GM04504 (cell line): ENCODE measurements at regions not wholly inside any gene's neighbourhood (a gene's known extent, or its start where the extent isn't known, plus 50 kb on each side); places are given as distances from the start of the nearest gene placed in this dataset.
"Not testable (repeated sequence)": the region's sequence is repeated elsewhere in the genome, so short reads cannot be mapped to it uniquely, and the experiment has no call there.

Source experiments
- DNase-seq: peaks from one replicate; pipeline ENCODE4 v3.0.0-alpha.2; 2012; ENCODE audit warnings: low read depth

DNA sequence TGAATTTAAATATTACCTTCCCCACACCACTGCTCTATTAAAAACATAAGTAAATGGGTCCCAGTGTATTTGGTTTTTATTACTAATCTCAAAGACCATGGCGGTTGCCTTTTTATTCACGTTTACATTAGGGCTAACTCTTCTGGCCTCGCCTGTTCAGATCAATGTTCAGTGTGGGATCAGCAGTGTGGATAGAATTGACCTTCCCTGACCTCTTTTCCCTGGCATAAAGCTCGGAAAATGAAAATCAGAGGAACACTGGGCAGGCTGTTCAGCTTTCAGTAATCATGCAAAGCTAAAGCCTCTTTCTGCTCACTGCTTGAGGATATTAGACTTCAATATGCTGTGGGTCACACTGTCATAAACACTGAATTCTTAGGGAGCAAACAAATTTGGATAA, 422.6 kb upstream of the ONECUT1 start:
- no peak for DNase-seq

GRCh38 chr15:53210653-53211052, 420.5 kb upstream of the ONECUT1 start:
- no peak for DNase-seq

GRCh38 chr15:53209396-53210042, 419.4 kb upstream of the ONECUT1 start:
- no peak for DNase-seq

DNA sequence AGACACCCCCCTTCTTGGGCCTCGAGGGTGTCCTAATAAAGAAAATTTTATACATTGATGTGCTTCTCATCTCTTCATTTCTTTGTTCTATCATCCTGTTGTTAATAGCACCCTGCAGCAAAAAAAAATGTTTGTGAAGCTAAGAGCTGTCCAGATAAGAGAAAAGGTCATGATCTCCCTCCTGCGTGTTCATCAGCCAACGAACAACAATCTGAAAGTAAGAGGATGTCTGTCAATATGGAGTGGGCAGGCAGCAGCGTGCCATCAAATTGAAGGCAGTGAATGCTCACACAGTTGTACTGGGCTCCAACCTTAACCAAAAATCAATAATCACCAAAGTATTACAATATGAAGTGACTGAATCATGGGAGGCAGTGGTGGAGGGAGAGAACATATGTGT, 418.6 kb upstream of the ONECUT1 start:
- no peak for DNase-seq

- no peak for DNase-seq
Measured at GRCh38 chr15:53203454-53203853, 413.3 kb upstream of the ONECUT1 start.

GRCh38 chr15:53202876-53203275, 412.7 kb upstream of the ONECUT1 start:
- DNase-seq = no peak

GRCh38 chr15:53197426-53197839, 407.3 kb upstream of the ONECUT1 start:
- DNase-seq = peak; percentile 0

DNA sequence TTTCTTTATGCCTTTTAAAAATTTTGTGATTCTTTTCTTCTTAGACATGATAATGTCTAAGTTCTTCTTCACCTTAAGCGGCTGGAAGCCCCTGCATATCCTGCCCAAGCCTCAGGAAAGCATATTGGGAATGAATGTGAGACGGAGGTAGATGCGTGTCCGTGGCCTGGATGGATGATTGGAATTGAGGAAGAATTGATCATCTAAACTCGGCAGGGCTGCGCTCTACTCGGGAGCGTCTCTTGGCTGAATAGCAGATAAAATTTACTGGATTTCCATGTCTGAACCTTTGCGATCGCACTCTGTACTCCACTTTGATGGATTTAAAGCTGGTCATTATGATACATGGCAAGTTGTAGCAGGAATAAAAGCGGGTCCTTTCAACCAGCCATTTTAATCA, 406.7 kb upstream of the ONECUT1 start:
- DNase-seq = no peak

DNA sequence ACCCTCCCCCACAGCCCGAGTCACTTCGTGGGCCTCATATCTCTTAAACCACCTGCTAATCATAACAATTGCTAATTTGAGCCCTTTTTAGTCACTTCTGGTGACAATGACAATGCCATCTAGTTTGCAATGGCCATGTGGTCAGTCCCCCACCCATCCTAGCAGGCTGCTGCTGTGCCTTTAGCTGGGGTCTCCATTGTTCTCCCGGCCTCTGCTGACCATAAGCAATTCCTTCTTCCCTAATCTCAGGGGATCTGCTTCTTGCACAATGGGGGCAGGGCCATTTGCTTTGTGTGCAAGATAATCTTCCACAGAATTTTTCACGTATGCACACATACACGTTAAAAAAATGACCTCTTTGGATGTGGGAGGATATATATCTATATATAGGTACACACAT, 406.1 kb upstream of the ONECUT1 start:
- no peak for DNase-seq

- no peak for DNase-seq
Measured at GRCh38 chr15:53193149-53193548, 403.0 kb upstream of the ONECUT1 start.

- DNase-seq = no peak
Measured at GRCh38 chr15:53189860-53190259, 399.7 kb upstream of the ONECUT1 start.

DNA sequence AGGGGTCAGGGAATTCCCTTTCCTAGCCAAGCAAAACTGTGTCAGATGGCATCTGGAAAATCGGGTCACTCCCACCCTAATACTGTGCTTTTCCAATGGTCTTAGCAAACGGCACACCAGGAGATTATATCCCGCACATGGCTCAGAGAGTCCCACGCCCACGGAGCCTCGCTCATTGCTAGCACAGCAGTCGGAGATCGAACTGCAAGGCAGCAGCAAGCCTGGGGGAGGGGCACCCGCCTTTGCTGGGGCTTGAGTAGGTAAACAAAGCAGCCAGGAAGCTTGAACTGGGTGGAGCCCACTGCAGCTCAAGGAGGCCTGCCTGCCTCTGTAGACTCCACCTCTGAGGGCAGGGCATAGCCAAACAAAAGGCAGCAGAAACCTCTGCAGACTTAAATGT, 393.3 kb upstream of the ONECUT1 start:
- not testable (repeated sequence) for DNase-seq

GRCh38 chr15:53171571-53171970, 381.4 kb upstream of the ONECUT1 start:
- no peak for DNase-seq

- DNase-seq = no peak
Measured at GRCh38 chr15:53166684-53167201, 376.6 kb upstream of the ONECUT1 start.

DNA sequence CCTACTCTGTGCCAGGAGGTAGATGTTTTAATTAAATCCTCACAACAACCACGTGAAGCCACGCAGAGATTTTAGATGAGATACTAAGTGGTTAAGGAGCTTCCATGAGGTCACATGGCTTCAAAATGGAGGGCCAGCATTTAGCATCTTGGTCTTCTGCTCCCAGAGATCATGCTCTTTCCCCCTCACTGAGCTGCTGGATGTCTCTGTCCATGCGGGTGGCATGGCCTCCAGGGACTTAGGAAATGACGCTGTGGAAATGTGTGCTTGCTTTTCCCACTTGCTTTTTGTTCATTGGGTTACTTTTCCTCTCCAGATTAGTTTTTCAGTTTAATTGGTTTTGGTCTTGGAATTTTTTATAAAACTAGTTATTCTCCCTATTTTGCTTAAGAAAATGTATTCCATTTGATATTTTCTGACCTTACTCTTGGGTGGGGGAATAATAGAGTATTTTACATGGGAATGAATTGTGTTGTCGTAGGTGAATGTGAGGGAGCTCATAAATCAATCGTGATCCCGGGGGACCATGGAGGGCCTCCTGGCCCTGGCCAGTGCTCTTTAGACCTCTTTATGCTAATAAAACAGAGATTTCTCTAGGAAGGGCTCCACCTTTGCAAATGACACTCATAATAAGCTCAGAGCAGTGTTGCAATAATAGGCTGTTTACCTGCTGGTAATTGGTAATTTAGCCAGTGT, 376.0 kb upstream of the ONECUT1 start:
- no peak for DNase-seq

GRCh38 chr15:53160092-53160704, 370.1 kb upstream of the ONECUT1 start:
- DNase-seq = no peak

- DNase-seq = no peak
Measured at GRCh38 chr15:53159458-53159857, 369.3 kb upstream of the ONECUT1 start.

DNA sequence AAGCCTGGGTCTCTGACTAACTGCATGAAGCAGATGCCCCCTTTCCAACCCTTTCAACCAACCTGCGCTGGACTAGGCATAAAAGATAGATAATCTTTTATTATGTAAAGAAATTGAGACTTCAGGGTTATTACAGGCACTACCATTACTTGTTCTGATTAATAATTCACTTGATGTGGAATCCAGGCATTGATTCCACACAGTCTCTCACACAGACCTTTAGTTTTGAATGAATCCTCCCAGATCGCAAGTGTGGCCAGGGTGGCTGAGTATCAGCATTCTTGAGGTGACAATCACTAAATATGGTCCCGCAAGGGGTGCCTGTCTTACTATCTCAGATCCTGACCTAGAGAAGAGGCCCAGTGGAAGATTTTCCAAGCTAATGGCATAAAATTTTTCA, 368.9 kb upstream of the ONECUT1 start:
- DNase-seq = no peak

GRCh38 chr15:53133255-53133850, 343.2 kb upstream of the ONECUT1 start:
- DNase-seq = no peak

- DNase-seq = no peak
Measured at GRCh38 chr15:53130943-53131342, 340.8 kb upstream of the ONECUT1 start.

DNA sequence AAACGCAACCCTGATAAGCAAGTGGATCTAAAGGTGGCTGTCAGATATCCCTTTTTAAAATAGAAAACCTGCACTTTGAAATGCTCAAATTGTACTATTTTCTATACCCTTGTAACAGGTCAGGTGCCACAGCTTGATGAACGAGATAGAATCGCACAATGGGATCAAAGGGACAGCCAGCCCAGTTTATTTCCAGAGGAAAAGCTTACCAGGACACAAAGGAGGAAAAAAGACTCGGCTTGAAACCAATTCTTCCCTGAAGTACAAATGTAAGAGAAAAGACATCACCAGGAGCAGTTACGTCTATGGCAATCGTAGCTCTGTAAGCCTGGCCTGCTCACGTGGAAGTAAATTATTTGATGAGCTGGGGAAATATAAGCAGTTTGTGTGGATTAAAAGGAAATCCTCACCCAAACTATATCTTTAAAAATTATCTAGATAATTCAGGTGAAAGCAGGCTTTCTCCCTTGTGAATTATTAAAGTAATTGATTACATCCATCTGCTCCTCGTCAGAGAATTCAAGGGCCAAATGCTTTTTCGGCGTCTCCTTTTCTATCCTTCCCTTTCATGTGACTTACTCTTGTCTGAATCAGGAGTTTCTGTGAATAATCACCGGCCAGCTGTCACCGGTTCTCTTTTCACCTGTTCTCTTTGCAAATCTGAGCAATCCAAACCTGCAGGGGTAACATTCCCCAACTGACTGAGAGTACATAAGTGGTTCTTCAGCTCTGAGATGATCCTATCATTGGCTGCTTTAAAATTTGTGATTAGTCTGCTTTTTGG, 339.2 kb upstream of the ONECUT1 start:
- DNase-seq = no peak

GRCh38 chr15:53128652-53129051, 338.5 kb upstream of the ONECUT1 start:
- no peak for DNase-seq
